SK-N-SH (cell line): ENCODE measurements at regions not wholly inside any gene's neighbourhood (a gene's known extent, or its start where the extent isn't known, plus 50 kb on each side); places are given as distances from the start of the nearest gene placed in this dataset.

Experiments used
- ELF1 ChIP-seq: IDR thresholded peaks from 2 replicates; pipeline ENCODE4 v1.4.0; 2012
- EZH2phosphoT487 ChIP-seq: fragments of 200-600 bp; sonication (generic); IDR thresholded peaks from 2 replicates; pipeline ENCODE4 v1.6.1; 2017; ENCODE audit warnings: low read depth, mixed run types, mild to moderate bottlenecking, antibody characterized with exemption, moderate library complexity, borderline replicate concordance
- SMC3 ChIP-seq: IDR thresholded peaks from 2 replicates; pipeline ENCODE4 v1.6.1; 2012; ENCODE audit warnings: low read depth, low read length, improper control_type of control experiment
- TAF1 ChIP-seq: IDR thresholded peaks from 2 replicates; pipeline ENCODE4 v1.6.1; 2012; ENCODE audit warnings: low read depth, mild to moderate bottlenecking, low read length, moderate library complexity, borderline replicate concordance
- TF ChIP-seq, protein P1 (sequence below): fragments of 200-600 bp; sonication (generic); IDR thresholded peaks from 2 replicates; pipeline ENCODE4 v1.6.1; 2017; ENCODE audit warnings: antibody characterized with exemption, mild to moderate bottlenecking, moderate library complexity

DNA sequence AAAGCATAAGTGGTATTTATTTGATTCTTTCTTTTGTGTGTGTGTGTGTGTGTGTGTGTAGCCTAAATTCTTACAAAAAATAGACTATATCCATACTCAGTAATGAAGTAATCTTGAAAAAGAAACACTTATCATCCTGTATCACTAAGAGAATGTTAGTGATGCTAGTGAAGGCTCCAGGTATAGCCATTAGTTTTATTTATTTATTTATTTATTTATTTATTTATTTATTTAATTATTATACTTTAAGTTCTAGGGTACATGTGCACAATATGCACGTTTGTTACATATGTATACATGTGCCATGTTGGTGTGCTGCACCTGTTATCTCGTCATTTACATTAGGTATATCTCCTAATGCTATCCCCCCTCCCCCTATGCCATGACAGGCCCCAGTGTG lies 436.0 kb downstream of the HTR7 start:
- TF ChIP-seq, protein P1, sequence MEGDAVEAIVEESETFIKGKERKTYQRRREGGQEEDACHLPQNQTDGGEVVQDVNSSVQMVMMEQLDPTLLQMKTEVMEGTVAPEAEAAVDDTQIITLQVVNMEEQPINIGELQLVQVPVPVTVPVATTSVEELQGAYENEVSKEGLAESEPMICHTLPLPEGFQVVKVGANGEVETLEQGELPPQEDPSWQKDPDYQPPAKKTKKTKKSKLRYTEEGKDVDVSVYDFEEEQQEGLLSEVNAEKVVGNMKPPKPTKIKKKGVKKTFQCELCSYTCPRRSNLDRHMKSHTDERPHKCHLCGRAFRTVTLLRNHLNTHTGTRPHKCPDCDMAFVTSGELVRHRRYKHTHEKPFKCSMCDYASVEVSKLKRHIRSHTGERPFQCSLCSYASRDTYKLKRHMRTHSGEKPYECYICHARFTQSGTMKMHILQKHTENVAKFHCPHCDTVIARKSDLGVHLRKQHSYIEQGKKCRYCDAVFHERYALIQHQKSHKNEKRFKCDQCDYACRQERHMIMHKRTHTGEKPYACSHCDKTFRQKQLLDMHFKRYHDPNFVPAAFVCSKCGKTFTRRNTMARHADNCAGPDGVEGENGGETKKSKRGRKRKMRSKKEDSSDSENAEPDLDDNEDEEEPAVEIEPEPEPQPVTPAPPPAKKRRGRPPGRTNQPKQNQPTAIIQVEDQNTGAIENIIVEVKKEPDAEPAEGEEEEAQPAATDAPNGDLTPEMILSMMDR: no peak
- TF ChIP-seq SMC3 (no peak), EZH2phosphoT487 (no peak), ELF1 (no peak), TAF1 (no peak)
